ENCODE measurements at regions not wholly inside any gene's neighbourhood (a gene's known extent, or its start where the extent isn't known, plus 50 kb on each side); places are given as distances from the start of the nearest gene placed in this dataset.

GRCh38 chr20:12467758-12468157, 541.0 kb upstream of the SPTLC3 start:
- H3K27me3 ChIP-seq = no peaks in the 10 kb centered on the region
- no peaks in the 10 kb centered on the region for H3K4me1 ChIP-seq
- no peak overlapping the region for H3K27ac ChIP-seq
- TF ChIP-seq EP300 (IDR thresholded peaks at IDR 0.05) = no peak
- WGBS, 2 donors = 66 to 75% methylated on average over 4 of the region's 4 CpGs
- DNase-seq (ENCODE audit: low spot score in 2 of 2) = no peak
- H3K36me3 ChIP-seq = no peaks in the 10 kb centered on the region
- H3K4me3 ChIP-seq = no peak overlapping the region
- H3K9me3 ChIP-seq = no peaks in the 10 kb centered on the region

GRCh38 chr20:12482661-12483060, 526.1 kb upstream of the SPTLC3 start:
- Histone ChIP-seq H3K36me3 (no peaks in the 10 kb centered on the region), H3K4me3 (no peak overlapping the region), H3K9me3 (peaks cover 0 to 7% (median 0%) of the 10 kb centered on the region in 4 donors), H3K4me1 (no peaks in the 10 kb centered on the region), H3K27ac (no peak overlapping the region), H3K27me3 (no peaks in the 10 kb centered on the region)
- WGBS, 2 donors = 87 to 97% methylated on average over 2 of the region's 2 CpGs
- TF ChIP-seq CTCF (IDR thresholded peaks at IDR 0.05) (no peak), POLR2A (IDR thresholded peaks at IDR 0.05) (no peak), EP300 (IDR thresholded peaks at IDR 0.05) (no peak)
- DNase-seq (ENCODE audit: low spot score in 2 of 2) = no peak

GRCh38 chr20:12502443-12502842, 506.3 kb upstream of the SPTLC3 start:
- H3K4me1 ChIP-seq = no peaks in the 10 kb centered on the region
- H3K27me3 ChIP-seq = no peaks in the 10 kb centered on the region
- no peak for DNase-seq (ENCODE audit: low spot score in 2 of 2)
- no peaks in the 10 kb centered on the region for H3K9me3 ChIP-seq
- 64 to 76% methylated on average over 2 of the region's 2 CpGs for WGBS, 2 donors
- H3K27ac ChIP-seq = no peak overlapping the region
- H3K4me3 ChIP-seq = no peak overlapping the region
- H3K36me3 ChIP-seq = no peaks in the 10 kb centered on the region
- TF ChIP-seq POLR2A (IDR thresholded peaks at IDR 0.05) = no peak
- TF ChIP-seq EP300 (IDR thresholded peaks at IDR 0.05) = no peak
- no peak for TF ChIP-seq CTCF (IDR thresholded peaks at IDR 0.05)

GRCh38 chr20:12504779-12505178, 504.0 kb upstream of the SPTLC3 start:
- TF ChIP-seq EP300 (IDR thresholded peaks at IDR 0.05) (no peak), CTCF (IDR thresholded peaks at IDR 0.05) (no peak)
- no peaks in the 10 kb centered on the region for H3K4me1 ChIP-seq
- H3K9me3 ChIP-seq = no peaks in the 10 kb centered on the region
- 92 to 93% methylated on average over 1 of the region's 1 CpG for WGBS, 2 donors
- H3K4me3 ChIP-seq = no peak overlapping the region
- no peak for DNase-seq (ENCODE audit: low spot score in 2 of 2)
- no peak overlapping the region for H3K27ac ChIP-seq
- H3K27me3 ChIP-seq = no peaks in the 10 kb centered on the region
- no peaks in the 10 kb centered on the region for H3K36me3 ChIP-seq

- Histone ChIP-seq H3K27me3 (no peaks in the 10 kb centered on the region), H3K4me1 (no peaks in the 10 kb centered on the region), H3K4me3 (no peak overlapping the region), H3K9me3 (no peaks in the 10 kb centered on the region), H3K27ac (no peak overlapping the region), H3K36me3 (no peaks in the 10 kb centered on the region)
- TF ChIP-seq POLR2A (IDR thresholded peaks at IDR 0.05) (no peak), EP300 (IDR thresholded peaks at IDR 0.05) (no peak), CTCF (IDR thresholded peaks at IDR 0.05) (no peak)
- WGBS, 2 donors = 87 to 93% methylated on average over 3 of the region's 3 CpGs
- DNase-seq (ENCODE audit: low spot score in 2 of 2) = no peak
Measured at GRCh38 chr20:12511499-12511898, 497.3 kb upstream of the SPTLC3 start.

GRCh38 chr20:12512755-12513154, 496.0 kb upstream of the SPTLC3 start:
- Histone ChIP-seq H3K4me3 (no peak overlapping the region), H3K9me3 (no peaks in the 10 kb centered on the region), H3K4me1 (no peaks in the 10 kb centered on the region), H3K36me3 (no peaks in the 10 kb centered on the region), H3K27me3 (no peaks in the 10 kb centered on the region), H3K27ac (no peak overlapping the region)
- no peak for TF ChIP-seq EP300 (IDR thresholded peaks at IDR 0.05)
- no peak for TF ChIP-seq POLR2A (IDR thresholded peaks at IDR 0.05)
- no peak for TF ChIP-seq CTCF (IDR thresholded peaks at IDR 0.05)
- WGBS, 2 donors = 39 to 62% methylated on average over 1 of the region's 1 CpG
- no peak for DNase-seq (ENCODE audit: low spot score in 2 of 2)

Data from tibial nerve (tissue), 4 donors.